ENCODE measurements at regions not wholly inside any gene's neighbourhood (a gene's known extent, or its start where the extent isn't known, plus 50 kb on each side); places are given as distances from the start of the nearest gene placed in this dataset.

- no peak for DNase-seq
These were observed 379.9 kb upstream of the LCORL start for GRCh38 chr4:18401425-18401824.

GRCh38 chr4:18398661-18399060 lies 377.1 kb upstream of the LCORL start:
- DNase-seq = peak in 1 of 3 donors; percentile 1

GRCh38 chr4:18397681-18398390 lies 376.3 kb upstream of the LCORL start:
- no peak for DNase-seq

DNA sequence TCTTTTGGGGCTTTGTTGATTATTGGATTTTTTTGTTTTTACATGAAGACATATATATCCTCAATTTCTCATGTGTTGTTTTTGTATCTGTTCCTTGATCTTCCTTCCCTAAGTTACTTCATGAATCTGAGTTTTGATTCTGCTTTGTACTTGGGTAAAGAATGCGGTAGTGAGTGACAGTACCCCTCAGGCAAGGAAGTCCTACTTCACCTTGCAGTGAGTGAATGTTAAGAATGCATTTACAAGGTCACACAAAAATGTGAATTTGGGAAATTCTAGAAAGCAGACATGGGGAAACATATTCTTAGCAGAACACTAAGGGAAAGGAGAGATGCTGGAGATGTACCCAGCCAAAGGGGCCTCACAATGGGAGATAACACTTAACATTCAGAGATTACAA lies 373.1 kb upstream of the LCORL start:
- no peak for DNase-seq

GRCh38 chr4:18391354-18391728 lies 369.8 kb upstream of the LCORL start:
- no peak for DNase-seq

GRCh38 chr4:18390655-18391353 lies 369.2 kb upstream of the LCORL start:
- DNase-seq = no peak

- DNase-seq = no peak
These were observed 367.6 kb upstream of the LCORL start for GRCh38 chr4:18389115-18389514.

GRCh38 chr4:18388039-18388438 lies 366.5 kb upstream of the LCORL start:
- DNase-seq = peak in 1 of 3 donors; percentile 5

DNA sequence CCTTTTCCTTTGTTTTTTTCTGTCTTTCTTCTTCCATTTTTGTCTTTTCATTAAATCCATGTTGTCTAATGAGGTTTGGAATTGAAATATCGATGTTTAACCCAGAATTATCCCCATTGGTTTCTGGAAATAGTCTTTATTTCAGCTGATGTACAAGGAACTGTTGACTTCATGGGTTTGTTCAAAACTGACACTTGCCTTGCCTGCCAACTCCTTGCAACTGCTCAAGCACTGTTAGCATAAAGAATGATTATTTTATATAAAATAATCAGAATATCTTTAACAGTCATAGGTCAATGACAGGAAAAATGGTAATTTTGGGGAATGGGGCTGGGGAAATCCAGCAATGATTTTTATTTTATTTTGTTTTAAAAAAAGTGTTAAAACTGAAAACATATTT lies 359.6 kb upstream of the LCORL start:
- no peak for DNase-seq

DNA sequence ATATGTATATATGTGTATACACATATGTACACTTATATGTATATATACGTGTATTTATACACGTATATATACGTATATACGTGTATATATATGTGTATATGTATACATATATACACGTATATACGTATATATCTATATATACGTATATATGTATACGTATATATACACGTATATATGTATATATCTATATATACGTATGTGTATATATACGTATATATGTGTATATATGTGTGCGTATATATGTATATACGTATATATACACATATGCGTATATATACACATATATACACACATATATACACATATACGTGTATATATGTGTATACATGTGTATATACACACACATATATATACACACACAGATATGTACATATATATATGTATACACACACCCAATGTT lies 348.0 kb upstream of the LCORL start:
- no peak for DNase-seq

GRCh38 chr4:18366892-18367291 lies 345.3 kb upstream of the LCORL start:
- peak; percentile 2 to 25 (median 10) for DNase-seq

GRCh38 chr4:18366136-18366535 lies 344.6 kb upstream of the LCORL start:
- DNase-seq = no peak

DNA sequence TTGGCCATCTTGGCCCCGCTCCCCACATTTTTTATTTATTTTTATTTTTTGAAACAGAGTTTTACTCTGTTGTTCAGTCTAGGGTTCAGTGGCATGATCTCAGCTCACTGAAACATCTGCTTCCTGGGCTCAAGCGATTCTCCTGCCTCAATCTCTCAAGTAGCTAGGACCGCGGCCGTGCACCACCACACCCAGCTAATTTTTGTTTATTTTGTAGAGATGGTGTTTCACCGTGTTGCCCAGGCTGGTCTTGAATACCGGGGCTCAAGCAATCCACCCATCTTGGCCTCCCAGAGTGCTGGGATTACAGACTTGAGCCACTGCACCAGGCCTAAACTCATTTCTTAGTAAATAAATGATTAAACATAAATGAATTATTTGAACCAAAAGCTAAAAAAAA lies 322.0 kb upstream of the LCORL start:
- DNase-seq = no peak

DNA sequence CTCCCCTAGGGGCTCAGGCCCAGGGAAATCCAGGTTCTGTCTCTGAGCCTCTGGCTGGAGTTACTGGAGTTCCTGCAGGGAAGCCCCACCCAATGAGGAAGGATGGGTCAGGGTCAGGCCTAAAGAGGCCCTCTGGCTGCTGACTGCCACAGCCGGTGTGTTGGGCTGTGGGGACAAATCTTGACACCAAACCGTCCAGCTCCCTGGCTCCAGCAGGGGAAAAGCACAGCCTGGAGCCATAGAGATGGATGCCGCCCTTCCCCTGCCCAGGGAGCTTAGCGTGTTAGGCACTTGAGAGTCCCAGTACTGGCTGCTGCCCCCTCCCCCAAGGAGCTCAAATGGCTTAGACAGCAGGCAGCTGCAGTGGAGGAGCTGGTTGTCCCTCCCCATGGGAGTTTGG lies 321.3 kb upstream of the LCORL start:
- DNase-seq = no peak

DNA sequence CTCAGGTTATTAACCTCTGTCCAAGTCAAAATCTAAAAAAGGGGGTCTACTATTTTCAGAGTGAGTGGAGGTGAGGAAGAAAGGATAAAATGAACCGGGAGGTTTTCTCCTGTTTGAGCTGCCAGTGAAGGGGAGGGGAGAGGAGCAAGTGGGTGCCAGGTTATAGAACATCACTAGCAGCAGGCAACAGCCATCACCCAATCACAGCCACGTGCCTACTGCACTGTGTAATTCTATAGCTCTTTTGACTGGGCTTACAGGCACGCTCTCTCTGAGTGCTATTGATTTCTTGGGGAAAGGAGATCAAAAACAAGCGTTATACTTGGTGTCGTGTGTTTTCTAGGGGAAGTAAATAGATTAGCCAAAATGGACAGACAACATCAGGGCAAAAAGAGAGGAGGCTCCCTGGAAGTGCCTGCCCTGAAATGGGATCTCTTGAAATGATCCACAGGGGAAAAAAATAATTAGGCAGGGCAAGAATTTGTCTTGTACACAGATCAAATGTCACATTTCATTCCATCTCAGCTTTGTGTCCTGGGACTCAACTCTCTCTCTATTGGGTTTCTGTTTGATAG lies 300.5 kb upstream of the LCORL start:
- DNase-seq = no peak

GRCh38 chr4:18319431-18319830 lies 297.9 kb upstream of the LCORL start:
- DNase-seq = no peak

GRCh38 chr4:18318682-18319388 lies 297.3 kb upstream of the LCORL start:
- DNase-seq = peak; percentile 14 to 73 (median 38)

DNA sequence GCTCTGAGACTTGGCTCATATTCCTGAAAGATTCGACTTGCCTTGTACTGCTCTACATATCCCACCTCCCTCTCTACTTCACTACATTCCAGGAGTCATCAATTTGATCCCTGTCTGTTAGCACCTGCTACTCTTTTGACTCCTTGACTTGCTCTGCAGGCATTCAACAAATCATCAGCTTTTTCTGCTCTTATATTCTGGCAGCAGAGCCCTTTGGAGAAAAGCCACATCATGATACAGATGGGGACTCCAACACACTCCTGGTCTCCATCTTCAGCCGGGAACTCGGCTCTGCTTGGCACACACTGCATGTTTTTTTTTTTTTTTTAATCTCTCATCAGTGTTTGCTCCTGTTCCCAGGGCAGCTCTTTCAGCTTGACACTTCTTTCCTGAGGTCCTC lies 293.2 kb upstream of the LCORL start:
- DNase-seq = peak in 1 of 3 donors; percentile 2

GRCh38 chr4:18297684-18298083 lies 276.1 kb upstream of the LCORL start:
- no peak for DNase-seq

- DNase-seq = no peak
These were observed 274.9 kb upstream of the LCORL start for GRCh38 chr4:18296411-18296810.

DNA sequence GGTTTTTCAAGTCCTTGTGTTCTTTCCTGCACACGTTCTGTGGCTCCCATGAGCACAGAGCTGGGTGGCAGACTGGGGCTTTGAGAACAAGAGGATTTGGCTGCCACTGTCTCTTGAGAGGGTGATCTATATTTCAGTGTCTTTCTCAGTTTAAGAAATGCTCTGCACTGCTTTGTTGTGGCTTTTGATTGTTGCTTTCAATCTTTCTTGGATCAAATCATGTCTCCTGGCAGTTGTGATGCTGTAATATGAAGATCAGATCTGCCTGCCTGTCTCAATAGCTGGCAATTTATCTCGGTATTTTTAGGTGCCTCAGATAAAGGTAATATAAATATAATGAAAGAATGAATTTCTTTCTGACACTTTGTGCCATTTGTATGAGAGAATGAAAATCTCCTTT lies 273.3 kb upstream of the LCORL start:
- no peak for DNase-seq

DNA sequence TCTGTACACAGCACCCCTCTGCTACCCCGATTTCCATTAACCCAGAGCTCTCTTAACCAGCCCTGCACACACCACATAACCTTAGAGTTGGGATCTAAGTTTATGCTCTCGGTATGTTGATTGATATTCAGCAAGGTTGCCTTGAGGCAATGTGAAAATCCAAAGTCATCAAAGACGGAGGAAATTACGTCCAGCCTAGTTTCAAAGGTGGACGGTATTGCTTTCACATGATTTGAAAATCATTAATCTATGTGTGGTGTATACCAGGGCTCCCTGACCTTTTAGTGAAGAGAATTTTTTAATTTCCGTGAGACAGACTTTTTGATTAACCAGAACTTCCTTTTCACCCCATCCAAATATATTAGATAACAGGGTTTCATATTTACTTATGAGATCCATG lies 272.5 kb upstream of the LCORL start:
- no peak for DNase-seq

DNA sequence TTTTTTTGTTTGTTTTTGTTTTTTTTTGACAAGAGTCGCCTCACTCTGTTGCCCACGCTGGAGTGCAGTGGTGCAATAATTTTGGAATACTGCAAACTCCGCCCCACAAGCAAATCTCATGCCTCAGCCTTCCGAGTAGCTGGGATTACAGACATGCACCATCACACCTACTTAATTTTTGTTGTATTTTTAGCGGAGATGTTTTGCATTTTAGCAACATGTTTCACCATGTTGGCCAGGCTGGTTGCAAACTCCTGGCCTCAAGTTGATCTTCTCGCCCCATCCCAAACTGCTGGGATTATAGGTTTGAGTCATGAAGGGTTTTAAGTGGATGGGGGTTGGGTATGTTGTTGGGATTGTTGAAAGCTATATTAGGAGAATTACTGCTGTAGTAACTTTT lies 270.9 kb upstream of the LCORL start:
- no peak for DNase-seq
